GM21526 (cell line): ENCODE measurements at regions not wholly inside any gene's neighbourhood (a gene's known extent, or its start where the extent isn't known, plus 50 kb on each side); places are given as distances from the start of the nearest gene placed in this dataset.

Experiments used
- ATAC-seq: cut with Tn5 transposase; IDR thresholded peaks from one replicate; pipeline ENCODE4 v1.9.1; 2021; ENCODE audit warnings: moderate library complexity; ENCODE audit not compliant: unreplicated experiment, low FRiP score

DNA sequence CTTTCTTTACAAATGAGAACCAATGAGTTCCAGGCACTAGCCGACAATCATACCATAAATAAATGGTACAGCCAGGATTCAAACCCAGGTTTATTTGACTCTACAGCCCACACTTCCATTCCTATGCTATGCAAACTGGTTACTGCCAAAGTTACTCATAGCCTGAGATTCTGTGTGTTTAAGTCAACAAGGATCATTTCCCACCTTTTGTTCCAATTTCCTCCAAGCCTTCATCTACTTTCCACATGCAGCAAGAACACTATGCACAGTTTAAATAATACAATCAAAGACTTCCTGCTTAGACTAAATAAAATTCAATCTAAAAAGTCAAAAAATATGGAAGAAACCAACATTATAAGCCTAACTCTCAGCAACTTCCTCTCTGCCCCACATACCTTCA lies 59.2 kb upstream of the KLF12 start:
- no peak for ATAC-seq

DNA sequence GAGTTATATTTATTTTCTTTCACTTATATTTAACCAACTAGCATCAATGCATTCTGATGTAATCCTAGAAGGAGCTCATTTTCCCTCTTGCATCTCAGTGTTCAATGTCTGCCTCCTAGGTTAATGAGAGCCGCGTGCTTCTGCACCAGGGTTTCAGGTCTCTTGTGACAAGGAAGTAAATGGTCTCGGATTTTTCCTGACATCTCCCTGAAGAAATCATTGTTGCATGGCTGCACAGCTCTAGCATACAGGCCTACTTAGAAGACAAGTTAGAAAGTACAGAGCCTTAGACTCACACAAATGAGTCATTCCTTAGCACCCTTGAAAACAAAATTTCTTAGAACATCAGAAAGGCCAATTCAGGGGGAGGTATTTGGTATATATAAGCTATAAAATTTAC lies 57.2 kb upstream of the KLF12 start:
- no peak for ATAC-seq

DNA sequence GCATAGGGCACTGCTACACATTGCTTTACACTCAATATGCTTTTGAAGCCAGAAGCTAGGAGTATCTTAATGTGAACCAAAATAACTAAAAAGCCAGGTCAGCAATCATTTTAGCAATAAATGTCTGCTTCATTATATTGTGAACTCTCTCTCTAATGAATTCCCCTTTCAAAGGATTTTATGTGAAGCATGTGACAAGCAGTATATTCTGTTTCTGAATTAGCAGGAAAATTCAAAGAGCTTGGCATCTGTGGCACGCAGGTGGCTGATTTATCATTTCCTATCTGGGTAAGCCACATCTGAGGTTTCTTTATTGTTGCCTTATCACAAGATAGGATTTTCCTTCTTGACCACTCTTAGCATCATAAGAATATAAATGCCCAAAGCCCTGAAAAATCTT lies 56.8 kb upstream of the KLF12 start:
- ATAC-seq: no peak

DNA sequence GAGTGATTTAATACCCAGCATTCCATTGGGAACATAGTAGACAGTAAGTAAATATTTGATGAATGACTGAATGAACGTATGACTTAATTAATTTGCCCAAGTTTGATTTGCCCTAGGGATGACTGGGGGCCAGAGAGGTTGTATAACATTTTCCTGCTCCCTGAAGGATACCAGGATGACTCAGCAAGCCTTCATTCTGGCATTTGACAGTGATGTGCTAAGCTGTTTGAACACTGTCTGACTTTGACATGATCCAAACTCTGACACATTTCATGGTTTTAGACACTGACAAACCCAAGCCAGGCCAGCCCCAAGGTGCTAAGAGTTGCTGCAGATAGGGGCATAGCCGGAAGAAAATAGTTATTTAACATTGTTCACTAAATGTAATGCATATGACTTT lies 53.4 kb upstream of the KLF12 start:
- ATAC-seq: no peak

DNA sequence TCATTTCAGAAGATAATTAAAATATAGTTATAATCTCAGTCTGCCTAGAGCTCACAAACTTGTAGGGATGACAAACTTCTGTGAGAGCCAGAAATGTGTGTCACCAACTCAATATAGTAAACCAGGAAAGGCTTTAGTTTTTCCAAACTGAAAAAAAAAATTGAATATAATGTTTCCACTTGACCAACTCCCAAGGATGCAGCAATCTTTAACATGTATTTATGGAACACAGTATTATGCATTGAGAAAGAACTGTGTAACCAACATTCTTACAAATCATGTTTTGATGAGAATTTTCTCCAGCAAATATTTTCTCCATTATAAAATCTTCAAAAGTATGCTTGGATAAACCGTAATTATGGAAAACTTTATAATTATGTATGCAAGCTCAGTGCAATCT lies 50.1 kb upstream of the KLF12 start:
- ATAC-seq: no peak
